K562 (cell line): ENCODE measurements at regions not wholly inside any gene's neighbourhood (a gene's known extent, or its start where the extent isn't known, plus 50 kb on each side); places are given as distances from the start of the nearest gene placed in this dataset.

Experiments used
- ATAC-seq: fragments of 200-7000 bp; cut with Tn5 transposase; 3 replicates; pipeline ENCODE4 v1.9.1; 2020; ENCODE audit warnings: moderate library complexity
- BruUV-seq: library from RNA; stranded (reverse); fragments of 400-500 nt; replicated peaks from 2 replicates; lab custom pipeline; 2021; lab: Mats Ljungman, UMichigan
- CTCF ChIA-PET: fragments of 300-600 bp; formaldehyde crosslinking; extraction: SDS; loops from one replicate; lab custom pipeline; 2021; ENCODE audit warnings: low intra/inter-chr PET ratio; lab: Yijun Ruan, JAX
- POLR2A ChIA-PET: fragments of 300-600, 350-650 bp; sonication (Branson Sonifier 250); formaldehyde crosslinking; extraction: SDS; loops from one replicate; lab custom pipeline; 2021; ENCODE audit warnings: antibody characterized with exemption, inconsistent platforms; lab: Yijun Ruan, JAX
- DNase-seq, 4 experiments: peaks; one replicate each; pipeline versions ENCODE4 v3.0.0 to v3.0.0-alpha.2; 2011 to 2018; ENCODE audit warnings: low spot score in 3 of 4, mixed read lengths in 3 of 4; ENCODE audit errors: extremely low read depth in 1 of 4
- FAIRE-seq: peaks from 2 replicates; lab custom pipeline; 2011; peaks lifted over from hg19 to GRCh38; lab: Jason Lieb, UNC
- H2AFZ ChIP-seq: 2 replicates; pipeline ENCODE4 v1.6.0; 2011; ENCODE audit warnings: low read depth, low read length, control low read depth, inconsistent platforms
- H3K27ac ChIP-seq: fragments of 200-600 bp; 3 replicates; pipeline ENCODE4 v1.8.0; 2011; ENCODE audit warnings: low read depth, mild to moderate bottlenecking, control low read depth, inconsistent platforms, low read length, moderate library complexity, mixed read lengths; ENCODE audit errors: extremely low read depth
- H3K27me3 ChIP-seq, 2 experiments: fragments of 300-600 bp in 1 of 2; 2 replicates in 1 of 2; 3 replicates in 1 of 2; pipeline versions ENCODE4 v1.6.0 to v1.8.0; 2011; ENCODE audit warnings: inconsistent platforms in 2 of 2, low read length in 2 of 2, mild to moderate bottlenecking in 1 of 2, mixed read lengths in 1 of 2, moderate library complexity in 1 of 2; ENCODE audit not compliant: control insufficient read depth in 2 of 2, insufficient read depth in 2 of 2
- H3K36me3 ChIP-seq: fragments of 300-600 bp; 3 replicates; pipeline ENCODE4 v1.8.0; 2011; ENCODE audit warnings: mild to moderate bottlenecking, low read length, inconsistent platforms; ENCODE audit not compliant: control insufficient read depth, insufficient read depth
- H3K4me1 ChIP-seq, 2 experiments: fragments of 200-600 bp in 1 of 2; replicated peaks in 1 of 2; 2 replicates in 1 of 2; 3 replicates in 1 of 2; pipeline versions ENCODE4 v1.5.1 to v1.8.0; 2011; ENCODE audit warnings: inconsistent platforms in 2 of 2, low read length in 2 of 2, mild to moderate bottlenecking in 1 of 2, mixed read lengths in 1 of 2, moderate library complexity in 1 of 2; ENCODE audit not compliant: control insufficient read depth in 2 of 2, insufficient read depth in 2 of 2
- H3K4me2 ChIP-seq: 2 replicates; pipeline ENCODE4 v1.6.1; 2011; ENCODE audit warnings: low read length, control low read depth, inconsistent platforms, mixed read lengths; ENCODE audit not compliant: insufficient read depth
- H3K4me3 ChIP-seq: fragments of 200-600 bp; sonication (generic), shearing (Covaris generic); 2 replicates; pipeline ENCODE4 v1.5.1; 2016; ENCODE audit warnings: control low read depth, inconsistent platforms
- H3K79me2 ChIP-seq: fragments of 200-600 bp; 3 replicates; pipeline ENCODE4 v1.8.0; 2011; ENCODE audit warnings: low read length, inconsistent platforms; ENCODE audit not compliant: control insufficient read depth, insufficient read depth
- H3K9ac ChIP-seq, 2 experiments: 2 replicates each; pipeline versions ENCODE4 v1.6.0 to v1.6.1; 2011; ENCODE audit warnings: low read depth in 2 of 2, low read length in 2 of 2, control low read depth in 1 of 2, inconsistent platforms in 1 of 2, mild to moderate bottlenecking in 1 of 2, mixed read lengths in 1 of 2; ENCODE audit not compliant: insufficient read depth in 1 of 2
- H3K9me1 ChIP-seq: one replicate; pipeline ENCODE4 v1.6.0; 2011; ENCODE audit warnings: inconsistent platforms, mild to moderate bottlenecking, low read length, moderate library complexity; ENCODE audit not compliant: control insufficient read depth, insufficient read depth
- H3K9me3 ChIP-seq: replicated peaks from 2 replicates; pipeline ENCODE4 v1.5.1; 2011; ENCODE audit warnings: low read depth, low read length, inconsistent platforms; ENCODE audit not compliant: control insufficient read depth, insufficient read depth
- H4K20me1 ChIP-seq: replicated peaks from 2 replicates; pipeline ENCODE4 v1.6.1; 2011; ENCODE audit warnings: low read length, inconsistent platforms, mixed read lengths; ENCODE audit not compliant: control insufficient read depth, insufficient read depth
- ATF3 ChIP-seq, 2 experiments: fragments of 450-650 bp in 1 of 2; sonication (generic) in 1 of 2; formaldehyde crosslinking in 1 of 2; IDR thresholded peaks in 1 of 2; conservative IDR thresholded peaks in 1 of 2; 2 replicates each; pipeline versions ENCODE4 v1.6.1 to v1.8.1; 2016 to 2023; ENCODE audit warnings: mild to moderate bottlenecking in 2 of 2, moderate library complexity in 2 of 2, inconsistent platforms in 1 of 2, missing genetic modification reagents in 1 of 2
- FOXO4 ChIP-seq: fragments of 450-650 bp; formaldehyde crosslinking; IDR thresholded peaks from 2 replicates; pipeline ENCODE4 v1.4.0; 2020; ENCODE audit warnings: mild to moderate bottlenecking, moderate library complexity
- HIVEP1 ChIP-seq: fragments of 250-450 bp; sonication (Bioruptor Pico); IDR thresholded peaks from 2 replicates; pipeline ENCODE4 v1.4.0; 2020; ENCODE audit warnings: mild to moderate bottlenecking
- KLF16 ChIP-seq: IDR thresholded peaks from 2 replicates; pipeline ENCODE4 v1.6.1; 2016; ENCODE audit warnings: antibody characterized with exemption
- NFYB ChIP-seq: IDR thresholded peaks from 2 replicates; pipeline ENCODE4 v1.6.1; 2011; ENCODE audit warnings: mild to moderate bottlenecking, moderate library complexity; ENCODE audit not compliant: insufficient read length; ENCODE audit errors: extremely low read depth
- NR4A1 ChIP-seq, 2 experiments: fragments of 250-450 bp in 1 of 2; fragments of 450-650 bp in 1 of 2; sonication (Bioruptor Pico) in 1 of 2; IDR thresholded peaks; 2 replicates each; pipeline versions ENCODE4 v1.4.0 to v1.6.1; 2016 to 2020; ENCODE audit warnings: mild to moderate bottlenecking in 2 of 2, missing compliant biosample characterization in 1 of 2, missing genetic modification characterization in 1 of 2, moderate library complexity in 1 of 2
- POU5F1 ChIP-seq: fragments of 150-350 bp; IDR thresholded peaks from 2 replicates; pipeline ENCODE4 v1.6.1; 2014; ENCODE audit warnings: borderline replicate concordance, low read length, low read depth, mild to moderate bottlenecking; ENCODE audit not compliant: partially characterized antibody
- PREB ChIP-seq: sonication (generic); formaldehyde crosslinking; IDR thresholded peaks from 2 replicates; pipeline ENCODE4 v1.8.1; 2023; ENCODE audit warnings: mild to moderate bottlenecking, missing genetic modification reagents
- ZNF354B ChIP-seq: fragments of 250-450 bp; sonication (Bioruptor Pico); IDR thresholded peaks from 2 replicates; pipeline ENCODE4 v1.4.0; 2020
- in situ Hi-C: fragments of 300-500 bp; cut with MboI; formaldehyde crosslinking; loops from 4 replicates; pipeline ENCODE4 v1.15.0; 2018; ENCODE audit warnings: inconsistent platforms, mixed read lengths
- intact Hi-C: fragments of 100-400 bp; cut with micrococcal nuclease; formaldehyde crosslinking; loops from 2 replicates; pipeline ENCODE4 v1.14.2; 2022

- H3K36me3 ChIP-seq = no peaks in the 10 kb centered on the region
- no peak overlapping the region for H3K4me3 ChIP-seq
- FAIRE-seq = no peak
- in situ Hi-C loops (no loop called here), intact Hi-C loops (no loop called here)
- ChIA-PET CTCF (no interaction called here), POLR2A (no interaction called here)
- H2AFZ ChIP-seq = no peak overlapping the region
- TF ChIP-seq ZNF354B (CRISPR knock-in tag) = no peak
- TF ChIP-seq ATF3 (IDR thresholded peaks at IDR 0.05) = no peak
- no peak for TF ChIP-seq ATF3 (CRISPR knock-in tag; conservative IDR thresholded peaks at IDR 0.05)
- TF ChIP-seq HIVEP1 (CRISPR knock-in tag) = no peak
- TF ChIP-seq NR4A1 (CRISPR knock-in tag; IDR thresholded peaks at IDR 0.05) = no peak
- TF ChIP-seq NR4A1 (tag; IDR thresholded peaks at IDR 0.05) = no peak
- no peak for TF ChIP-seq PREB (CRISPR knock-in tag)
- no peak for TF ChIP-seq NFYB
- TF ChIP-seq KLF16 = no peak
- no peak for TF ChIP-seq FOXO4
- TF ChIP-seq POU5F1 = no peak
- no peaks in the 10 kb centered on the region for H3K79me2 ChIP-seq
- no peaks in the 10 kb centered on the region for H3K9me1 ChIP-seq
- no peaks in the 10 kb centered on the region for H3K9me3 ChIP-seq
- no peaks in the 10 kb centered on the region for H4K20me1 ChIP-seq
- H3K27me3 ChIP-seq = no peaks in the 10 kb centered on the region
- no peak overlapping the region for H3K4me2 ChIP-seq
- no peak for ATAC-seq
- no TSS peak for BruUV-seq
- no peak overlapping the region for H3K9ac ChIP-seq
- H3K27ac ChIP-seq = no peak overlapping the region
- no peak for DNase-seq
- no peaks in the 10 kb centered on the region for H3K4me1 ChIP-seq
Observed at GRCh38 chr2:34288016-34288415, 688.9 kb upstream of the FAM98A start.
